Cerebellar cortex (tissue), 1 donor: ENCODE measurements at regions not wholly inside any gene's neighbourhood (a gene's known extent, or its start where the extent isn't known, plus 50 kb on each side); places are given as distances from the start of the nearest gene placed in this dataset.
A peak's percentile ranks its signal among the peaks of the same experiment; 100 is the strongest.
"Not testable (repeated sequence)": the region's sequence is repeated elsewhere in the genome, so short reads cannot be mapped to it uniquely, and the experiment has no call there.

Experiments
- DNase-seq: peaks from one replicate; pipeline ENCODE4 v3.0.0-alpha.2; 2015; ENCODE audit warnings: low spot score

GRCh38 chr18:41134426-41134825, 820.6 kb upstream of the PIK3C3 start:
- DNase-seq: no peak

- no peak for DNase-seq
Measured at GRCh38 chr18:41131050-41131449, 824.0 kb upstream of the PIK3C3 start.

GRCh38 chr18:41128545-41128944, 826.5 kb upstream of the PIK3C3 start:
- no peak for DNase-seq

GRCh38 chr18:41128126-41128525, 826.9 kb upstream of the PIK3C3 start:
- no peak for DNase-seq

GRCh38 chr18:41126541-41127235, 828.3 kb upstream of the PIK3C3 start:
- DNase-seq: no peak

- no peak for DNase-seq
Measured at GRCh38 chr18:41121116-41121826, 833.8 kb upstream of the PIK3C3 start.

- no peak for DNase-seq
Measured at GRCh38 chr18:41119031-41119430, 836.0 kb upstream of the PIK3C3 start.

GRCh38 chr18:41113885-41114482, 841.0 kb upstream of the PIK3C3 start:
- DNase-seq: no peak

- no peak for DNase-seq
Measured at GRCh38 chr18:41099451-41099850, 855.6 kb upstream of the PIK3C3 start.

GRCh38 chr18:41096504-41096903, 858.5 kb upstream of the PIK3C3 start:
- peak; percentile 12 for DNase-seq

- DNase-seq: no peak
Measured at GRCh38 chr18:41077076-41077475, 878.0 kb upstream of the PIK3C3 start.

GRCh38 chr18:41075212-41075611, 879.8 kb upstream of the PIK3C3 start:
- DNase-seq: no peak

GRCh38 chr18:41073372-41073954, 881.6 kb upstream of the PIK3C3 start:
- DNase-seq: no peak

- no peak for DNase-seq
Measured at GRCh38 chr18:41072946-41073345, 882.1 kb upstream of the PIK3C3 start.

- no peak for DNase-seq
Measured at GRCh38 chr18:41071826-41072225, 883.2 kb upstream of the PIK3C3 start.

- DNase-seq: no peak
Measured at GRCh38 chr18:41069167-41069566, 885.9 kb upstream of the PIK3C3 start.

- DNase-seq: no peak
Measured at GRCh38 chr18:41064916-41065315, 890.1 kb upstream of the PIK3C3 start.

- DNase-seq: no peak
Measured at GRCh38 chr18:41060967-41061366, 894.1 kb upstream of the PIK3C3 start.

- no peak for DNase-seq
Measured at GRCh38 chr18:41059126-41059415, 896.0 kb upstream of the PIK3C3 start.

GRCh38 chr18:41058351-41059125, 896.5 kb upstream of the PIK3C3 start:
- no peak for DNase-seq

- no peak for DNase-seq
Measured at GRCh38 chr18:41052625-41053024, 902.4 kb upstream of the PIK3C3 start.

GRCh38 chr18:41046250-41046649, 908.8 kb upstream of the PIK3C3 start:
- not testable (repeated sequence) for DNase-seq
